NCI-H446 treated with DMSO at 0.1 percent for 48 hours (cell line): ENCODE measurements at regions not wholly inside any gene's neighbourhood (a gene's known extent, or its start where the extent isn't known, plus 50 kb on each side); places are given as distances from the start of the nearest gene placed in this dataset.
"Not testable (repeated sequence)": the region's sequence is repeated elsewhere in the genome, so short reads cannot be mapped to it uniquely, and the experiment has no call there.

Experiments used
- DNase-seq: peaks from one replicate; lab custom pipeline; 2025; lab: John Stamatoyannopoulos, UW

- no peak for DNase-seq
Measured at GRCh38 chr9:134546746-134547145, 94.9 kb upstream of the COL5A1 start.

DNA sequence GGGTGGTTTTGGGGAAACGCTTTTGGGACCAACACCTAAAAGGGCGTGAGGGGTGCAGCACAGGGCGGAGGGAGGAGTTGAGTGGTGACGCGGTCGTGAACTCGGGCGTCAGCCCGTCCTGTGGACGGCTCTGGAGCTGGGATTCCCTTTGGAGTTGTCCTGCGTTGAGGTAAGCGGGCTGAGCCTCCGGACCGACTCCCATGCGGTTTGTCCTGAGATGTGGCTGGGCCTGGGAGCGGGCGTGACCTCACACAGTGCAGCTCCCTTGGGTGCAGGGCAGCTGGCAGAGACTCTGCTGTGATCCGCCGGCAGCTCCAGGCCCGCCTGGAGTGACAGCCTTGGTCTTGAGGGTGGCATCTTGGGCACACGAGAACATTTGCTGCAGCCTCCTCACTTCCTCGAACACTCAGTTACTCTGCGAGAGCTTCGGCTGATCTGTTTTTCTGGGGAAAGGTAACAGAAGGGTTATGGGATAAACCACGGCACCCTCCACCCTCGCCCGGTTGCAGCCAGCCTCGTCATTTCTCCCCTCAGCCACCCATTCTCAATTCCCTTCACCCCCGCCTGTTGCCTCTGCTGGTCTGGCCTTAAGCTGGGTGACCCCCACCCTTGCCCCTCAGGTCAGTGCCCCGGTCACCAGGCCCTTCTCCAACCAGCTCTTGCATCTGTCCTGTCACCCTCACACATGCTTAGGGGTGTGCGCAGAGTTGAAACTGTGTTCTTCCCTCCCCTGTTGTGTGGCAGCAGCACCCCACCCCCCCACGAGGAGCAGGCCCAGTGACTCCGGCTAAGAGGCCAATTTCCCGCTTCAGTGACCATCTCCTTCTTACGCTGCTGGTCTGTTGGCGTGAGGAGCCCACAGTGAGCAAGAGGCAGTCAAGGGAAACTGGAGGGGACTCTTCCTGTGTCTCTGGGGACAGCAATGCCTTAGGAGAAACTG is 94.2 kb upstream of the COL5A1 start:
- DNase-seq, result no peak

DNA sequence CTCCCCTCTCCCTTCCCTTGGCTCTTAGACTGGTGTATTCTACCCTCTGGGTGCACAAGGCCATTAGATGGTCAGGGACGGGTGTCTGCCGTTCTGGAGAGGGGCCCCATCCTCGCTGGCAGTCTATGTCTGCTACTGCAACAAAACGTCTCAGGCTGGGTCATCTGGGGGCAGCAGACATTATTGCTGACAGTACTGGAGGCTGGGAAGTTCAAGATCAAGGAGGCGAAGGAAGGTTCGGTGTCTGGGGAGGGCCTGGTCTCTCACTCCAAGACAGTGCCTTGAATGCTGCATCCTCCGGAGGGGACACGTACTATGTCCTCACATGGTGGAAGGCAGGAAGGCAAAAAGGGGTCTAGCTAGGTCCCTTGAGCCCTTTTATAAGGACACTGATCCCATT is 93.4 kb upstream of the COL5A1 start:
- DNase-seq, result no peak

DNA sequence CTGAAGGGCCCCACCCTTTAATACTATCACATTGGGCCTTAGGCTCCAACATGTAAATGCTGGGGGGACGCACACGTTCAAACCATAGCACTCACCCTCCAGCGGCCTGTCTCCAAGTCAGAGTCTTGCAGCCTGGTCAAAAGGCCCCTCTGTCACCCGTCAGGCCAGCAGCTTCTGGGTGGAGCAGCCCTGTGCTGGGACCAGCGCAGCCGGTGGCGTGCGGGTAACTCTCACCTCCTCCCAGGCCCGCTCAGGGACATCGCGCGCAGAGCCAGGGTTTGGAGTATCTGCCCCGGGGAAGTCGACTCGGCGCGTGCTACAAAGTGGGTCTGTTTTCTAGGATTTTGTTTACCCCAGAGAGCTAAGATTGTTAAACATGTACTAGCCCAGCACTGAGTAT is 93.0 kb upstream of the COL5A1 start:
- no peak for DNase-seq

DNA sequence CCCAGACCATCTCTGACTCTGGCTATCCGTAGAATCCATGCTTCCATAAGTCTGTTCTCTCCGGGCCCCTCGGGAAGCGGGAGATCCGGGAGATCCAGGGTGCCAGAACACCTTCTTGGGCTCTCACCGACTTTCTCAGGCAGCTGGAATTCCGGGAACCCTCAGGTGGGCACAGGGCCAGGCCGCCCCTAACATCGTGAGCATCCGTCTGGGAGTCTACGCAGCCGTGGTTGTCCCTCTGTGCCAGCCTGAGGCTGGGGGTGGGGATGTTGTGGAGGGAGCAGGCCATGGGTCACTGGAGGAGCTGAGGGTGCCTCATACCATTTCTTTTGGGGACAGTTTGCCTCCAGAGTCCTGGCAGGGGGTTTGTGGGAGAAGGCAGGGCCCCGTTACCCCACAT is 92.3 kb upstream of the COL5A1 start:
- no peak for DNase-seq

- DNase-seq, result not testable (repeated sequence)
Measured at GRCh38 chr9:134550081-134550480, 91.5 kb upstream of the COL5A1 start.

DNA sequence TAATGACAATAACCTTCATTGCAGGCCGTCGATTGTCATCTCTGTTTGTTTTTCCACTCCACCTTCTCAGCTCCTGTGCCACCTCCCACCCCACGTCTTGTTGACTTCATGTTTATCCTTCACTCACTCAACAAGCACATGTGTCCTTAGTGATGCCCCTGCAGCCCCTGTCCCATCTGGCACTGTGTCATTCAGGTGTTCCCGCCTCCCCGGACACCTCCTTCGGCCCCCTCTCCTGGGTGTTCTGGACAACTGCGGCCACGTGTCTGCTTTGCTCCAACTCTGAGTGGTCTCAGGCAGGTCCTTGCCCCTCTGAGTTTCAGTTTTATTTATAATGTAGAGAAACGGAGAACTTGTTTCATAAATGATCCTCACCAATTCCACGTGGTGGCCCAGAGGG is 91.0 kb upstream of the COL5A1 start:
- no peak for DNase-seq

- no peak for DNase-seq
Measured at GRCh38 chr9:134551176-134551575, 90.4 kb upstream of the COL5A1 start.

DNA sequence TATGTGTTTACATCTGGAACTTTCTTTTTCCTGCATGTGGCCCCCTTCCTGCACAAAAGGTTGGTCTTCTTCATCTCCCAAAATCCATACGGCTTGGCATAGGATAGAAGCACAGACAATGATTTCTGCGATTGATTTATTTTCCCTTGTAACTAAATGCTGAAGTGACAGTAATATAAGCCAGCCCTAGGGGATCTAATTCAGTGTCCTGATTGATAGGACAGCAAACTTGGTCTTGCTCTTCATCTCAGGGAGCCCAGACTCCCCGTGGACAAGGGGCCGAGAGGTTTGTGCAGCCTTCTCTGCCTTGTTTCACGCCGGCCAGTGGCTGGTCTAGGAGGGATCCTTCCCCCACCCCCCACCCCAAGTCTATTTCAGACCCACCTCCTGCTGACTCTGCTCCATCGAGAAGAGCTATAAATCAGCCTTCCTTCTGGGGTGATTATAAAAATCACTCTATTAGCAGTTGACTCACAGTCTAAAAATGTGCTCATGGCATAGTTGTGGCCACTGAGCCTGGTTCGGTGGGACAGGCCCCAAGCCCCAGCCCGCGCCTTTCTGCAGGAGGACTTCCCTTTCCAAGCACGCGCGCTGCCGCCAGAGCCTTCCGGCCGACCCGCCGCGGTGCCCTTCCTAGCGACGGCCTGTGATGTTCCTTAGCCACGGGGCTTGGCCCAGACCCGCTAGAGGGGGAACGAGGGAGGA is 89.8 kb upstream of the COL5A1 start:
- DNase-seq, result no peak

DNA sequence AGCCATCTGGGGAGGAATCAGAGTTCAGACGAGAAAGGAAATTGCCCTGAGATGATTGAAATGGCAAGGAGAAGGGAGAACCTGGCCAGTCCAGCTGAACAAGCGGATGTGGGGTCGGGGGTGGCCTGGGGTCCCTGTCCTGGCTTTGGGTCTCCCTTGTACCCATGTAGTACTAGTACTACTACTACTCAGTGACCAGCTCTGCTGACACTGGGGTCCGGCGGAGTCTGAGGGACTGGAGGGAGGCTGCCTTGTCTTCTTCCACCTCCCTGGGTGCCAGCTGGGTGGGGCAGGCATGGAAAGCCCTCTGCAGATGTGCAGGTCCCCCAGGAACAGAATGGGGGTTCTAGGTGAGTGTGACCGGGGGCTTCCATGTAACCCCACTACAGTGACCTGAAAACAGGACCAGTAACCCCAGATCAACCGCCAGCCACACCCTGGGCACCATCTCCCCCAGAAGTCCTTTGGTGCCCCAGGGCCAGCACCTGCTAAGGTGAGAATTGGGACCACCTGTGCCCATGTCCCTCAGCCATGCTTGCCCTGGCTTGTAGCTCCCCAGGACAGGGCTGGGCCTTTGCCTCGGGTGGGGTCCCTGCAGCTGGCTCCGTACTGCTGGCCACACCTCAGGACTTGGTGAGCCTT is 89.1 kb upstream of the COL5A1 start:
- DNase-seq, result no peak

- DNase-seq, result no peak
Measured at GRCh38 chr9:134553061-134553891, 88.3 kb upstream of the COL5A1 start.

DNA sequence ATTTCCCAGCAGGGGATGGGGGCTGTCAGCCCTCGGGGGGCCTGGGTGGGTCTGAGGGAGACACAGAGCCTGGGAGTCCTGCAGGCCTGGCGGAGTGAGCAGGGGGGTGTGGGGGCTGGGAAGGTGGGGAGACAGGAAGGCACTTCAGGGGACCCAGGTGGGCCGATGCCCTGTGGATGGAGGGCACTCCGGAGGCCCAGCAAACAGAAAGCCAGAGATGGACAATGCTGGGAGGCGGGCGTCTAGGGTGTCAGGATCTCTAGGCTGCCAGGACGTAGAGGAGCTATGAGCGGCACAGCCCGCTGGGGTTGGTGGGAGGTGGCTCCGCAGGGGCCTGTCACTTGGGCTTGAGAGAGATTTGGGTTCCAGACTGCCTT is 87.6 kb upstream of the COL5A1 start:
- no peak for DNase-seq

- no peak for DNase-seq
Measured at GRCh38 chr9:134554373-134555093, 87.1 kb upstream of the COL5A1 start.

GRCh38 chr9:134555094-134555650 is 86.4 kb upstream of the COL5A1 start:
- DNase-seq, result no peak

- no peak for DNase-seq
Measured at GRCh38 chr9:134556531-134557068, 85.0 kb upstream of the COL5A1 start.

GRCh38 chr9:134557331-134557730 is 84.3 kb upstream of the COL5A1 start:
- DNase-seq, result no peak

DNA sequence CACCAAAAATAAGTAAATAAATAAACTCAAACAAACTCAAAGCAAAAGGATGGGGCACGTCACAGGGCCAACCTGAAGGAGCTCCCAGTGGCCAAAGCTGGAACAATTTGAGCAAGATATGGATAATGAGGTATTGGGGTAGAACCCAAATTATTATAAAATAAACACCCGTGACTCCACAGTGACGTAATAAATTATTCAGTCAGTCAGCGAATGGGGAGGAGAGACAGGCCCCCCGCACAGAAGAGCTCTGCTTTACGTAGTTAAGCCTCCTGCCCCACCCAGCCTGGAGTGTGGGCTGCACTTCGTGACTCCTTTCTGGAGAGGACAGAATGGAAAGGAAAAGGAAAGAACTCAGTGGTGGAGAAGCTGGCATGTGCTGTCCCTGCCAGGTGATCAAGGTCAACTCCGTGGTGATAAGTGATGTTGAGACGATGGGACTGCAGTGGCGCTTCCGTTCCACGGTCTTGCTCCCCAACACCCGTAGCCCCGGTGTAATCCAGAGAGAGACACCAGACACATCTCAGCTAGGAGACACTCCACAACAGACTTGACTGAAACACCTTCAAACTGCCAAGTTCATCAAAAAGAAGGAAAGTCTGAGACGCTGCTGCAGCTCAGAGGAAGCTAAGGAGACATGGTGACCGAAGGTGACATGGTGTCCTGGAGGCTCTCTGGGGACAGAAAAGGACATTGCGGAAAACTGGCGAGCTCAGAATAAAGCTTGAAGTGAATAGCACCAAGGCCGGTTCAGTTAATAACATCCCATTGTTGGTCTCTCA is 83.3 kb upstream of the COL5A1 start:
- no peak for DNase-seq

DNA sequence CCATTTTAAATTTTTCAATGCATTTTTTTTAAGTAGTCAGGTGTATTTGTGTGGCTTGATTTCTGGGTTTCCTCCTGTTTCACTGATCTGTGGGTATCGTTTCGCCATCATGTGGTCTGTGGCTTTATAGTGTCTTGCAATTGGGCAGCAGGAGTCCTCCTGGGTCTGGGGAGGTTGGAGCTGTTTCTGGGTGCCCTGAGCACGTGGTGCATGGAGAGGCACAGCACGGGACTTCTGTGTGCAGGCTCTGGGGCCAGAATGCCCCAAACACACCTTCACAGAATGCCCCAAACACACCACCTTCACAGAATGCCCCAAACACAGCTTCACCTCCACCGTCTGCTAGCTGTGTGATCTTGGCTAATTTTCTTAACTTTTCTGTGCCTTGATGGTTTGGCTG is 82.6 kb upstream of the COL5A1 start:
- no peak for DNase-seq

DNA sequence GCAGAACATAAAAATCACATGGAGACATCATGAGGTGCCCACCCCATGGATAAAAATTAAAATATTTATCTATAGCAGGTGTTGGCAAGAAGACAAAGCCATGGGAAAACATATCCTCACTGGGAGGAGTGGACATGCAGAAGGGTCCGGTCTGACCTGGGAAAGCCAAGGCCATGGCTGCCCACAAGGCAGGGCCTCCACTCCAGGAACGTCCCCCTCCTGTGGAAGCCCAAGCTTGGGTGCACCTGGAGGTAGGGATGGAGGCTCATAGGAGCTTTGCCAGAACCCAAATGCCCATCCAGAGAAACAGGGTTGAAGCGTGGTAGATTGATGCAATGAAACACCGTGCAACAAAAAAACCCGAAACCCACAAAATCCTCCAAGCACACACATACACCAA is 81.4 kb upstream of the COL5A1 start:
- no peak for DNase-seq

GRCh38 chr9:134560654-134561053 is 80.9 kb upstream of the COL5A1 start:
- no peak for DNase-seq
